Right ventricle myocardium inferior (tissue), 1 donor: ENCODE measurements at regions not wholly inside any gene's neighbourhood (a gene's known extent, or its start where the extent isn't known, plus 50 kb on each side); places are given as distances from the start of the nearest gene placed in this dataset.

Source experiments
- ATAC-seq: fragments of 200-7000 bp; cut with Tn5 transposase; one replicate; pipeline ENCODE4 v1.9.1; 2020; ENCODE audit warnings: mild to moderate bottlenecking, moderate library complexity
- DNase-seq: peaks from one replicate; pipeline ENCODE4 v3.0.0; 2021; ENCODE audit errors: missing footprints
- intact Hi-C: fragments of 100-400 bp; cut with DNase I; formaldehyde crosslinking; loops from one replicate; pipeline ENCODE4 v1.11.0; 2022
- donor health status: DM: no; HTN: yes; CAD: no; lungs with severe emphysema.

GRCh38 chr1:234980645-234981396 is 147.8 kb downstream of the TOMM20 start:
- DNase-seq (peak; percentile 91), ATAC-seq (peak; percentile 80)
- intact Hi-C loops, result no loop called here

GRCh38 chr1:234980291-234980644 is 148.4 kb downstream of the TOMM20 start:
- DNase-seq (no peak), ATAC-seq (no peak)
- intact Hi-C loops, result no loop called here

- DNase-seq (no peak), ATAC-seq (no peak)
- intact Hi-C loops, result loop anchor here (5.0 kb wide), 1 partner anchor 257 kb away; no protein-coding TSS in a partner anchor
Observed at GRCh38 chr1:234979296-234980279, 149.0 kb downstream of the TOMM20 start.

DNA sequence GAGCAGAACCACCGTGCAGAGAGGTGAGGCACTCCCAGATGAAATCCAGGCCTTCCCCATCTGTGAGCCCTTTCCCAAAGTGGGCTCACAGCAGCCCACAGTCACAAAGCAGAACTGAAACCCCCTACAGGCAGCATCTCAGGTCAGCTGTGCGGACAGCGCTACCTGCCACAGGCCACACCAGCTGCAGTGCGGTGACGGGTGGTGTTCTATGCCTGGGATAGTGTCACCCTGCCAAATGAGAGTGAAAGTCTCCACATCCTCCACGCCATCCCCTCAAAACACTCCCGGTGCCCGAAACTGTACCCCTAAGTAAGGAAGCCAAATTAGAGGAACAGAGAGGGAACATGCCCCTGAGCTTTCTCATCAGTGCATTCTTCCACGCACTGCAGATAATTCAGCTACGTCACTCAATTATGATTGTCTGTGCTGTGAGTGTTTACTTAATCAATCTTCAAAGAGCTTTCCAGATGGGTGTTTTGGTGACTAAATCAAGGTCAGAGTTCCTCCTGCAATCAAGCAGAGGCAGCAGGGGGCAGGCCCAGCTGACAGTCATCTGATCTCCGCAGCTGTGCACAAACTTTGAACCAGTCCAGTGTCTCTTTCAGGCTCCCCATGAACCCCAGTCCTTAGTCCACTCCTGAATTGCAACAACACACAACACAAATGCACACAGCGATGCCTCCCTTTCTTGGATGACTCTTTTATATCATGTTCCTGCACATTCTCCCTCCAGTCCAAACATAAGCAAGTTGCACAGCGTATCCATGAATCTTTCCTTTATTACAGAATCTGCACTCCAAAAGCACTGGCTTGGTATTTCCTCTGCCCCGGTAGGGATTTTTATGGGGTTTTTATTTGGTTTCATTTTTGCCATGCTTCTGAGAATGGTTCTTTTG is 150.0 kb downstream of the TOMM20 start:
- intact Hi-C loops, result loop anchor here (5.0 kb wide), 1 partner anchor 256 kb away; no protein-coding TSS in a partner anchor
- DNase-seq (no peak), ATAC-seq (peak; percentile 31)

GRCh38 chr1:234977875-234978396 is 150.7 kb downstream of the TOMM20 start:
- ATAC-seq (no peak), DNase-seq (no peak)
- intact Hi-C loops, result loop anchor here (5.0 kb wide), 1 partner anchor 256 kb away; no protein-coding TSS in a partner anchor

- ATAC-seq (no peak), DNase-seq (no peak)
- intact Hi-C loops, result loop anchor here (5.0 kb wide), 1 partner anchor 255 kb away; no protein-coding TSS in a partner anchor
Observed at GRCh38 chr1:234976861-234977680, 151.6 kb downstream of the TOMM20 start.

GRCh38 chr1:234975941-234976860 is 152.4 kb downstream of the TOMM20 start:
- DNase-seq, result no peak
- ATAC-seq, result peak; percentile 40
- intact Hi-C loops, result loop anchor here (5.0 kb wide), 1 partner anchor 254 kb away; no protein-coding TSS in a partner anchor

DNA sequence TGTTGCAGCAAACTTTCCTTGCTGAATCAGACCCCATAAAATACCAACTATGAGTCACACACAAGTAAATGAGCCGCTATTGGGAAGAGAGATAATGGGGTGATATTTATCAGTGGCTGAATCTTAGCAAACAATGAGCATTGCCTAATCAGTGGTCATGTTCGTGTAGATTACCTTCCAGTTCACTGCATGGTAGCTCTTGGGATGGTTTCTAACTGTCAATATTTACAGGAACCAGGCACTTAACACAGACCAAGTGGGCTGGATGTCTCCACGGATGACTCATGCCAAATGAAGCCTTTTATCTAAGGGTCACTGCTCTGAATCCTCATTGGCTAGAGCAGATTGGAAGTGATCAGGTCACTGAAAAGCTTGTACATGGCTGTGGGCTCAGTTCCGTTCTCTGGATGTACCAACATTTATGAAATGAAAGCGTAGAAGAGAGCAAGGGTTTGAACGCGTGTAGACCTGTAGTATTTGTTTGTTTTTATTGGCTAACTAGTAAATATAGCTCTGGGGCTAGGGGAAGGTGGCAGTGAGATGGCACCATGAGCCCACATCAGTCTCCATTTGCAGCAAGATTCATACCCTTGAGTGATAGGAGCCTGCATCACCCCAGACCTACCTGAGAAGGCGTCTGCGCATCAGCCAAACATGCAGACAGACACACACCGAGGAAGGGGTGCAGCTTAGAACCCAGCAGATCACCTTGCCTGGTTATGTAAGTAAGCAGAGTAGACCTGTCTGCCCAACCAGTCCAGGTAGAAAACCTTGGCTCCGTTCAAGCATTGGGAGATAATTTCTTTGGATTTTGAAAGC is 153.3 kb downstream of the TOMM20 start:
- no peak for ATAC-seq
- intact Hi-C loops, result loop anchor here (5.0 kb wide), 1 partner anchor 253 kb away; no protein-coding TSS in a partner anchor
- DNase-seq, result no peak

DNA sequence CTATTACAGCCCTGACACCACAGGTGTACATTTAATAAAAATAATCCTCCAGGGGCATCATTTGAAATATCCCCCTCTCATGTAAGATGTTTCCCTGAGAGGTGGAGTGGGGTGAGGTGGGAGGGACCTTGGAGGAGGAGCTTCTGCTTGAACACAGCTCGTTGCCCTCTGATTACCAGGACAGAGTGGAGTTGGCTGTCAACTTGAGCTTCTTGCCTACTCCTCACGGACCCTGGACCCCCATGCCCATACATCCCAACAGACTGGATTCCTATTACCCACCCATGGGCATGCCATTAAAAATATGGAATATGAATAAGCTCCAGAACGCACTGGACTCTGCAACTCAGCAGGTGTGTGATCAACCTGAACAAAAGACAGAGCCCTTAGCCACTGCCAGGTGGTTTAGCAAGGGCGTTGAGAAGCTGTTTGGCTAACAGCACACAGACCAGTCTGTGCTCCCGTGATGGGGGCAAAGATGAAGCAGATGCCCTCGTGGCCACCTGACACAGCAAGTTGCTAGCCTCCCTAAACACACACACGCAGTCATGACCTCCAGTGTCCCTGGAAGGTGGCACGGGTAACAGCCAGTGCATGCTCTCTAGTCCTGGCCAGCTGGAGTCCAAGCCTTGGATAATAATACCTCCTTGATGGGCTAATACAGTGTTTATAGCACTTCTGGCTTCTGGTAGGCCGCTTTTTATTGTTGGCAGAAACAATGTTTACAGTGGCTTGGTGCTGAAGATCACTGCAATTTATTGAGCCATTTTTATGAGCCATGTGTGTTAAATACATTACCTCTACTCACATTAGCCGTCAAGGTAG is 155.0 kb downstream of the TOMM20 start:
- ATAC-seq (no peak), DNase-seq (no peak)
- intact Hi-C loops, result no loop called here

DNA sequence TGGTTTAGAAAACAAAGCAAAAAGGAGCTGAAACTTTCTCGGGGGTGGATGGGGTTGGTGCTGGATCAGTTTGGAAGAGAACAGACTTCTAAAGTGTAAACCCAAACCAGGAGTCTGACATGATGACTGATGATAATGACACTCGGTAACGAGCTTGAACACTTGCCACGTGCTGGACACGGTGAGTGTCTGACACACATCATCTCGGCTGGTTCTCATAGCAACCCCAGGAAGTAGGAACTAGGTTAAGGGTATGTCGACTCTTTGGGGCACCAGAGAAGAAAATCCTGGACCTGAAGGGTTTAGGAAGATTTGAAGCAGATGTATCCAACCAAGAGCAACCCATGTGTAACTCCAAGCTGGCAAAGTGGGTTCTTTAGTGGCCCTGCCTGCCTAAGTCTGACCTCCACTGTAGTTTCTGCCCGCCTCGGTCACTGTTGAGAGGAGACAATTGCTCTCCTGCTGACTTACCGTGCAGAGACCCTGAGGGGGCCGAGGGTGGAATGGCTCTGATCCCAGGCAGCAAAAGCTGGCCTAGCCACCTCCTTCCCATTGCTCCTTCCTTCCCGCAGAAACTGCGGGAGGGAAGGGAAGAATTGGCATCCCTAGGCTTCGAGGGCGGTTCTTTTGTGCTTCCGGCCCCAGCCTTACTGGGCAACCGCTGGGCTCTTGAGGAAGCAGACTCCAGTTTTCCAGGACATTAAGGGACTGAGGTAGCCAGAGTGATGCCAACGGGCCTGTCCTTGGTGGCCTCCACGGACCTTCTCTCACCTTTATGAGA is 156.0 kb downstream of the TOMM20 start:
- DNase-seq (no peak), ATAC-seq (no peak)
- intact Hi-C loops, result no loop called here

DNA sequence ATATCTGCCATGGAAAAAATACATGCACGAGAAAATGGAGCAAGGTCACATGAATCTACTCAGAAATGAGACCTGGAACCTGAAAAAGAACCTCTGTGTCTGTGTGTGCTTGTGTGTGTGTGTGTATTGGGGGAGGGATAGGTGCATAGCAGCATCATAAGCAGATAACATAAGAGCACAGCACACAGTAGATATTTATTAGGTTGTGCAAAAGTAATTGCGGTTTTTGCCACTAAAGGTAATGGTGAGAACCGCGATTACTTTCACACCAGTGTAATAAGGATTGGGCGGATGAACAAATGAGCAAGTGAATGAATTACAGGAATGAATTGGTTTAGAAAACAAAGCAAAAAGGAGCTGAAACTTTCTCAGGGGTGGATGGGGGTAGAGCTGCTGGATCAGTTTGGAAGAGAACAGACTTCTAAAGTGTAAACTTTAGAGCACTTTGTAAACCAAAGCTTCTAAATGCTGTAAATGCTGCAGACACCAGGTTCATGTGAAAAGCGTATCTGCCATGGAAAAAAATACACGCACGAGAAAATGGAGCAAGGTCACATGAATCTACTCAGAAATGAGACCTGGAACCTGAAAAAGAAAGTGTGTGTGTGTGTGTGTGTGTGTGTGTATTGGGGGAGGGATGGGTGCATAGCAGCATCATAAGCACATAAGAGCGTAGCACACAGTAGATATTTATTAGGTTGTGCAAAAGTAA is 156.9 kb downstream of the TOMM20 start:
- ATAC-seq (no peak), DNase-seq (no peak)
- intact Hi-C loops, result no loop called here

DNA sequence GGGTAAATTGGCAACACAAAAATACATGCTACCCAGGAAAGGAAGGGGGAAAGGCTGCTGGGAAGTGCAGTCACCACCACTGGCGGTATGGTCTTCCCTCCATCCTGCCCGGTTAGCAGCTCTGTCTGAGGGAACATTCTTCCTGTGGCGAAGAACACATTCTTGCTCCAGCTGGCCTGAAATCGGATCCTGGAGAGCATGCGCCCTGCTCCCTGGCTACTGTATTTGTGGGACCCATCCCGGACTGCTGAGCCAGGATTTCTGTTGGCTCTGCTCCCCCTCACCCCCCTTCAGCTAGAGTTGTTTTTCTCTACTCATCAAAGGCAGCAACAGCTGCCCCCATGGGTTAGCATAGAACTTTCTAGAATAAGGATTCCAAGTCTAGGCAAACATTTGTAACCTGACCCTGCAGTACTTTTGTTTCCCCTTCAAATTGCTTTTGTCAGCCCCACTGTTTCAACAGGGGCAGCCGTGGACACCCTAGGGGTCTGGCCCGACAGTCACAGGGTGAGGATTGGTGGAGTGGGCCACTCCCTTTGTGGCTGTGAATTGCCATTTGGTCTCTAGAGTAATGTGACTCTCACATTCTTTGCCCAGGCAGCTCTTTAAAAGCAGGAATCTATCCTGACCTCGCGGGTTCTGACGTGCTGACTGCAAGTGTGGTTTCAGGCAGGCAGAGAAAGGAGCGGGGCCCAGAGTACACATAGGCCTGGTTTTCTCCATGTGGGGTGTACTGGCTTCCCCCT is 157.7 kb downstream of the TOMM20 start:
- ATAC-seq (peak; percentile 86), DNase-seq (peak; percentile 82)
- intact Hi-C loops, result no loop called here

DNA sequence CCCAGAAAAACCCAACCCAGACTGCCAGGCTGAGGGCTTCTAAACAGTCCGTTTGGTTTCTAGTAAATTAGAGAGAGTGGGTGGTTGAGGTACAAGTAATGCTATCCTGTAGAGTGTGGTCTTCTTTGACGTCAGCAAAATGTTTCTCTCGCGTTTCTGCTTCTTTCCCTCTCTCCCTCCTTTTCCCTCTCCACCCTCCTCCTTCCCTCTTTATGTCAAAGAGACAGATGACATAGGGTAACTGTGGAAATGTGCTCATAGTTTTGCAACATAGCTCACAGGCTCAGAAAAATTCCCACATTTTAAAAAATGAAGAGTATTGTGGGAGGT is 158.3 kb downstream of the TOMM20 start:
- intact Hi-C loops, result no loop called here
- DNase-seq, result no peak
- peak; percentile 47 for ATAC-seq
